GM23338 (cell line): ENCODE measurements at regions not wholly inside any gene's neighbourhood (a gene's known extent, or its start where the extent isn't known, plus 50 kb on each side); places are given as distances from the start of the nearest gene placed in this dataset.

Source experiments
- CREB1 ChIP-seq: fragments of 250-450 bp; sonication (Bioruptor Pico); IDR thresholded peaks from 2 replicates; pipeline ENCODE4 v1.5.0; 2020; ENCODE audit warnings: low read depth, mild to moderate bottlenecking, moderate library complexity
- EZH2 ChIP-seq: fragments of 200-600 bp; sonication (generic); IDR thresholded peaks from one replicate; pipeline ENCODE4 v1.8.0; 2017; ENCODE audit warnings: antibody characterized with exemption, mild to moderate bottlenecking, low read depth; ENCODE audit not compliant: unreplicated experiment
- EZH2phosphoT487 ChIP-seq: fragments of 200-600 bp; sonication (generic); IDR thresholded peaks from one replicate; pipeline ENCODE4 v1.8.1; 2018; ENCODE audit warnings: antibody characterized with exemption; ENCODE audit not compliant: unreplicated experiment
- STAT1 ChIP-seq: IDR thresholded peaks from one replicate; pipeline ENCODE4 v1.6.1; 2016; ENCODE audit warnings: antibody characterized with exemption; ENCODE audit not compliant: unreplicated experiment
- ZNF331 ChIP-seq: fragments of 250-450 bp; sonication (Bioruptor Pico); IDR thresholded peaks from 2 replicates; pipeline ENCODE4 v1.5.0; 2020; ENCODE audit warnings: low read depth, mild to moderate bottlenecking, moderate library complexity
- TF ChIP-seq, protein P1 (sequence below), 2 experiments: fragments of 200-600 bp in 1 of 2; sonication (generic) in 1 of 2; conservative IDR thresholded peaks; 2 replicates each; pipeline versions ENCODE4 v1.5.1 to v1.6.1; 2016 to 2017; ENCODE audit warnings: antibody characterized with exemption in 2 of 2, low read depth in 2 of 2, mild to moderate bottlenecking in 2 of 2, moderate library complexity in 1 of 2
- TF ChIP-seq, protein P2 (sequence below): IDR thresholded peaks from one replicate; pipeline ENCODE4 v1.6.1; 2018; ENCODE audit warnings: antibody characterized with exemption; ENCODE audit not compliant: unreplicated experiment

DNA sequence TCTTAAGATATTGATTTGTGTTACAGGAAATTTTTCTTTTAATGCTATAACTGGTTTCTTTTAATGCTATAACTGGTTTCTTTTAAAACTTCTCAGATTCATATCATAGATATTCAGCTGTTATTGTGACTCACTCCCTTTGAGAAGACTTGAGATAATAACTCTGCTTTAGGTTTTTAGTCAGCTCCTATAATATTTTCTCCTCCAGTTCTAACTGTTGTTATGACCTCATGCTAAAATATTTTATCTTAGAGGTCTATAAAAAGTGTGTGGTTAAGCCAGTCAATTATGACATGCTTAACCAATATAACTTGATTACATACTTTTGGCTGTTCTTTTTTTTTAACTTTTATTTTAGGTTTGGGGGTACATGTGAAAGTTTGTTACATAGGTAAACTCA is 280.2 kb downstream of the PTGER3 start:
- TF ChIP-seq, protein P1, sequence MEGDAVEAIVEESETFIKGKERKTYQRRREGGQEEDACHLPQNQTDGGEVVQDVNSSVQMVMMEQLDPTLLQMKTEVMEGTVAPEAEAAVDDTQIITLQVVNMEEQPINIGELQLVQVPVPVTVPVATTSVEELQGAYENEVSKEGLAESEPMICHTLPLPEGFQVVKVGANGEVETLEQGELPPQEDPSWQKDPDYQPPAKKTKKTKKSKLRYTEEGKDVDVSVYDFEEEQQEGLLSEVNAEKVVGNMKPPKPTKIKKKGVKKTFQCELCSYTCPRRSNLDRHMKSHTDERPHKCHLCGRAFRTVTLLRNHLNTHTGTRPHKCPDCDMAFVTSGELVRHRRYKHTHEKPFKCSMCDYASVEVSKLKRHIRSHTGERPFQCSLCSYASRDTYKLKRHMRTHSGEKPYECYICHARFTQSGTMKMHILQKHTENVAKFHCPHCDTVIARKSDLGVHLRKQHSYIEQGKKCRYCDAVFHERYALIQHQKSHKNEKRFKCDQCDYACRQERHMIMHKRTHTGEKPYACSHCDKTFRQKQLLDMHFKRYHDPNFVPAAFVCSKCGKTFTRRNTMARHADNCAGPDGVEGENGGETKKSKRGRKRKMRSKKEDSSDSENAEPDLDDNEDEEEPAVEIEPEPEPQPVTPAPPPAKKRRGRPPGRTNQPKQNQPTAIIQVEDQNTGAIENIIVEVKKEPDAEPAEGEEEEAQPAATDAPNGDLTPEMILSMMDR (conservative IDR thresholded peaks at IDR 0.05; ENCODE audit: low read depth in 2 of 2), result no peak
- TF ChIP-seq, protein P2, sequence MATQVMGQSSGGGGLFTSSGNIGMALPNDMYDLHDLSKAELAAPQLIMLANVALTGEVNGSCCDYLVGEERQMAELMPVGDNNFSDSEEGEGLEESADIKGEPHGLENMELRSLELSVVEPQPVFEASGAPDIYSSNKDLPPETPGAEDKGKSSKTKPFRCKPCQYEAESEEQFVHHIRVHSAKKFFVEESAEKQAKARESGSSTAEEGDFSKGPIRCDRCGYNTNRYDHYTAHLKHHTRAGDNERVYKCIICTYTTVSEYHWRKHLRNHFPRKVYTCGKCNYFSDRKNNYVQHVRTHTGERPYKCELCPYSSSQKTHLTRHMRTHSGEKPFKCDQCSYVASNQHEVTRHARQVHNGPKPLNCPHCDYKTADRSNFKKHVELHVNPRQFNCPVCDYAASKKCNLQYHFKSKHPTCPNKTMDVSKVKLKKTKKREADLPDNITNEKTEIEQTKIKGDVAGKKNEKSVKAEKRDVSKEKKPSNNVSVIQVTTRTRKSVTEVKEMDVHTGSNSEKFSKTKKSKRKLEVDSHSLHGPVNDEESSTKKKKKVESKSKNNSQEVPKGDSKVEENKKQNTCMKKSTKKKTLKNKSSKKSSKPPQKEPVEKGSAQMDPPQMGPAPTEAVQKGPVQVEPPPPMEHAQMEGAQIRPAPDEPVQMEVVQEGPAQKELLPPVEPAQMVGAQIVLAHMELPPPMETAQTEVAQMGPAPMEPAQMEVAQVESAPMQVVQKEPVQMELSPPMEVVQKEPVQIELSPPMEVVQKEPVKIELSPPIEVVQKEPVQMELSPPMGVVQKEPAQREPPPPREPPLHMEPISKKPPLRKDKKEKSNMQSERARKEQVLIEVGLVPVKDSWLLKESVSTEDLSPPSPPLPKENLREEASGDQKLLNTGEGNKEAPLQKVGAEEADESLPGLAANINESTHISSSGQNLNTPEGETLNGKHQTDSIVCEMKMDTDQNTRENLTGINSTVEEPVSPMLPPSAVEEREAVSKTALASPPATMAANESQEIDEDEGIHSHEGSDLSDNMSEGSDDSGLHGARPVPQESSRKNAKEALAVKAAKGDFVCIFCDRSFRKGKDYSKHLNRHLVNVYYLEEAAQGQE, result no peak
- TF ChIP-seq ZNF331 (CRISPR knock-in tag) (no peak), EZH2 (no peak), STAT1 (no peak), CREB1 (CRISPR knock-in tag) (no peak), EZH2phosphoT487 (no peak)
